Pancreas (tissue), 10 donors: ENCODE measurements at regions not wholly inside any gene's neighbourhood (a gene's known extent, or its start where the extent isn't known, plus 50 kb on each side); places are given as distances from the start of the nearest gene placed in this dataset.

Experiments
- ATAC-seq, 4 donors: fragments of 200-7000 bp; cut with Tn5 transposase; one replicate each; pipeline versions ENCODE4 v1.8.0 to v1.9.1; 2020; ENCODE audit warnings: mild to moderate bottlenecking in 4 of 4, moderate library complexity in 4 of 4
- DNase-seq, 6 donors: peaks; one replicate each; pipeline ENCODE4 v3.0.0-alpha.2; 2020
- FAIRE-seq: peaks from 2 replicates; lab custom pipeline; 2012; peaks lifted over from hg19 to GRCh38; lab: Jason Lieb, UNC
- H3K27ac ChIP-seq, 4 donors: fragments of 200-600 bp; sonication (generic); 1 replicate in 3 of 4; 2 replicates in 1 of 4; pipeline versions ENCODE4 v1.5.0 to v1.8.0; 2020
- H3K27me3 ChIP-seq, 4 donors: fragments of 200-600 bp; one replicate each; pipeline ENCODE4 v1.8.0; 2021
- H3K36me3 ChIP-seq, 3 donors: fragments of 200-600 bp; sonication (generic) in 1 of 3; one replicate each; pipeline versions ENCODE4 v1.5.0 to v1.8.0; 2020 to 2021
- H3K4me1 ChIP-seq, 3 donors: fragments of 200-600 bp; one replicate each; pipeline ENCODE4 v1.8.0; 2021
- H3K4me3 ChIP-seq, 4 donors: fragments of 200-600 bp; sonication (generic) in 2 of 4; one replicate each; pipeline versions ENCODE4 v1.5.0 to v1.8.0; 2020 to 2021
- H3K9me3 ChIP-seq, 4 donors: fragments of 200-600 bp; one replicate each; pipeline ENCODE4 v1.8.0; 2021
- WGBS, 2 donors: extraction: QIAGEN DNeasy Blood & Tissue Kit; methylation state at CpG; one replicate each; pipeline ENCODE4 v1.1.7; 2013; 5-methylcytosine and 5-hydroxymethylcytosine counted together
- intact Hi-C, 3 donors: fragments of 100-400 bp; cut with DNase I; formaldehyde crosslinking; loops; one replicate each; pipeline versions ENCODE4 v1.11.1 to v1.14.2; 2022
- TF ChIP-seq, protein P1 (sequence below), 4 donors: fragments of 200-600 bp; sonication (generic) in 3 of 4; IDR thresholded peaks; one replicate each; pipeline versions ENCODE4 v1.5.0 to v1.8.0; 2021; ENCODE audit warnings: antibody characterized with exemption in 4 of 4
- donor health status: healthy with polysubstance abuse.
- donor health status: DM: no; HTN: no; CAD: no; lungs with moderate emphysema.
- donor health status: DM: no; HTN: no; CAD: no.
- donor health status: control.
- donor health status: control.
- donor health status: Bipolar disorder and iron deficiency.
- donor health status: DM: yes; HTN: yes; CAD: no.
- donor health status: DM: no; HTN: no; CAD: no.
- donor health status: DM: no; HTN: no; CAD: no.
- donor health status: DM: yes; HTN: yes; CAD: no.

DNA sequence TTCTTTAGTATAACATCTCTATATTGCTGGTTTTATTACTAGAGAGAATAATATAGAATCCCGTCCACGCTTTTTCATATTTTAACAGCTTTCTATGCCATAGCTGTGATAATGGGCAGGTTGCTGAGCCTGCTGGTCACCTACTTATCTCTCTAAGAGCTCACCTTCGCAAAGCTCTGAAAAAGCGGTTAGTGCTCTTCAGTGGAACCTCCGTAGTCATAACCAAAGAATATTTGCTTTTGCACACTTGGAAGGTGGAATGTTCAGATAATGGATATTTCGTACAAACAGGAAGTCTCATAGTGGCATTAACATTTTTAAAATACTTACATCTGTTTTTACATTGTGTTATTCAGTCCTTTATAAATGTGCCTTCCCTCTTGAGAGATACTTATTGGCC lies 388.9 kb upstream of the ANO3 start:
- H3K9me3 ChIP-seq = no peaks in the 10 kb centered on the region
- H3K4me3 ChIP-seq = no peak overlapping the region
- no peaks in the 10 kb centered on the region for H3K4me1 ChIP-seq
- no peaks in the 10 kb centered on the region for H3K36me3 ChIP-seq
- no peak overlapping the region for H3K27ac ChIP-seq
- ATAC-seq (no peak), DNase-seq (no peak), FAIRE-seq (no peak)
- intact Hi-C loops = no loop called here
- H3K27me3 ChIP-seq = no peaks in the 10 kb centered on the region
- WGBS, 2 donors = 69 to 77% methylated on average over 6 of the region's 6 CpGs
- TF ChIP-seq, protein P1, sequence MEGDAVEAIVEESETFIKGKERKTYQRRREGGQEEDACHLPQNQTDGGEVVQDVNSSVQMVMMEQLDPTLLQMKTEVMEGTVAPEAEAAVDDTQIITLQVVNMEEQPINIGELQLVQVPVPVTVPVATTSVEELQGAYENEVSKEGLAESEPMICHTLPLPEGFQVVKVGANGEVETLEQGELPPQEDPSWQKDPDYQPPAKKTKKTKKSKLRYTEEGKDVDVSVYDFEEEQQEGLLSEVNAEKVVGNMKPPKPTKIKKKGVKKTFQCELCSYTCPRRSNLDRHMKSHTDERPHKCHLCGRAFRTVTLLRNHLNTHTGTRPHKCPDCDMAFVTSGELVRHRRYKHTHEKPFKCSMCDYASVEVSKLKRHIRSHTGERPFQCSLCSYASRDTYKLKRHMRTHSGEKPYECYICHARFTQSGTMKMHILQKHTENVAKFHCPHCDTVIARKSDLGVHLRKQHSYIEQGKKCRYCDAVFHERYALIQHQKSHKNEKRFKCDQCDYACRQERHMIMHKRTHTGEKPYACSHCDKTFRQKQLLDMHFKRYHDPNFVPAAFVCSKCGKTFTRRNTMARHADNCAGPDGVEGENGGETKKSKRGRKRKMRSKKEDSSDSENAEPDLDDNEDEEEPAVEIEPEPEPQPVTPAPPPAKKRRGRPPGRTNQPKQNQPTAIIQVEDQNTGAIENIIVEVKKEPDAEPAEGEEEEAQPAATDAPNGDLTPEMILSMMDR (IDR thresholded peaks at IDR 0.05) = no peak

DNA sequence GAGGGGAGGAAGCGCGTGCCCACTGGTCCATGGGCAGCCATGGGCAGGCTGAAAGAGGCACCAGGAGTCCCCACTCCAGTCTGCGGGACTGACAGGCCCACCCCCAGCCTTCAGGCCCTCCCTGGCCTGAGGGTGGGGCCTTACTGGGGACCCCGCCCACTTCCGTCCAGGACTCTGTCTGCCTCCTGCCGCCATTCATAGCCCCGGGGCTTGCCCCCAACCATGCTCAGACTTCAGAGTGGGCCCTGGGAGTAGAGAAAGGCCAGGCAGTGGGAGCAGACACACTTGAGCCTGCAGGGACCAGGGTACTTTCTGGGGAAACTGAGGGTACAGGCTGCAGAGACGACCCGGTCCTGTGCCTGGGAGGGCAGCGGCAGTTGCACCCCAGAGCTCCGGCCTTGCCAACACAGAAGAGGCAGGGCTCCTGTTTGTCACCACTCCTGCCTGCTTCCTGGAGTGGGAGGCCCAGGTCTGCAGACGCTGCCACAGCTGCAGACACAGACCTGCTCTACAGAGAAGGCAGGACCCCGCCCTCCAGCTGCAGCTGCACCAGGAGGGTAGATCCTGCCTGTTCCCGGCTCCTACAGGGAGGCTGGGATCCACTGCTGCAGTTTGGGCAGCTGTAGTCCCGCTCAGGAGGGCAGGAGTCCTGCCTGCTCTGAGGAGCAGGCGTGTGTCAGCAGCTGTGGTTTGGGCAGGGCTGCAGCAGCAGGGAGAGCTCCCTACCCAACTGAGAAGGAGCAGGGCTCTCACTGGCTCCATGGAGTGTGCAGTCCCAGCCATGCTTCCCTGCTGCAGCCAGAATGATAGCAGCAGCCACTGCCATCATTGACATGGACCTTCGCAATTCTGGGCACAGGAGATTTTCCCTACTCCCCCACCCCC lies 387.9 kb upstream of the ANO3 start:
- FAIRE-seq = no peak
- no peaks in the 10 kb centered on the region for H3K4me1 ChIP-seq
- H3K27ac ChIP-seq = no peak overlapping the region
- TF ChIP-seq, protein P1 (IDR thresholded peaks at IDR 0.05) = no peak
- intact Hi-C loops = no loop called here
- no peaks in the 10 kb centered on the region for H3K27me3 ChIP-seq
- H3K4me3 ChIP-seq = no peak overlapping the region
- H3K36me3 ChIP-seq = no peaks in the 10 kb centered on the region
- H3K9me3 ChIP-seq = no peaks in the 10 kb centered on the region
- peak in 2 of 6 donors; percentile 17 to 55 for DNase-seq
- WGBS, 2 donors = 80 to 83% methylated on average over 17 of the region's 17 CpGs
- no peak for ATAC-seq

DNA sequence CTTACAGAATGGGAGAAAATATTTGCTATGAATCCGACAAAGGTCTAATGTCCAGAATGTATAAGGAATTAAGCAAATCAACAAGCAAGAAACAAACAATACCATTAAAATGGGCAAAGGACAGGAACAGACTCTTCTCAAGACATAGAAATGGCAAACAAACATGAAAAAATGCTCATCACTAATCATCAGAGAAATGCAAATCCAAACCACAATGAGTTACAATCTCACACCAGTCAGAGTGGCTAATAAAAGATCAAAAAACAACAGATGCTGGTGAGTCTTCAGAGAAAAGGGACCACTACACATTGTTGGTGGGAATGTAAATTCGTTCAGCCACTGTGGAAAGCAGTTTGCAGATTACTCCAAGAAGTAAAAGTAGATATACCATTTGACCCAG lies 382.0 kb upstream of the ANO3 start:
- WGBS, 2 donors = 43 to 61% methylated on average over 2 of the region's 2 CpGs
- Histone ChIP-seq H3K9me3 (no peaks in the 10 kb centered on the region), H3K27ac (no peak overlapping the region), H3K27me3 (no peaks in the 10 kb centered on the region), H3K4me3 (no peak overlapping the region), H3K4me1 (no peaks in the 10 kb centered on the region), H3K36me3 (no peaks in the 10 kb centered on the region)
- TF ChIP-seq, protein P1 (IDR thresholded peaks at IDR 0.05) = no peak
- intact Hi-C loops = no loop called here
- no peak for DNase-seq
- no peak for FAIRE-seq
- ATAC-seq = no peak

DNA sequence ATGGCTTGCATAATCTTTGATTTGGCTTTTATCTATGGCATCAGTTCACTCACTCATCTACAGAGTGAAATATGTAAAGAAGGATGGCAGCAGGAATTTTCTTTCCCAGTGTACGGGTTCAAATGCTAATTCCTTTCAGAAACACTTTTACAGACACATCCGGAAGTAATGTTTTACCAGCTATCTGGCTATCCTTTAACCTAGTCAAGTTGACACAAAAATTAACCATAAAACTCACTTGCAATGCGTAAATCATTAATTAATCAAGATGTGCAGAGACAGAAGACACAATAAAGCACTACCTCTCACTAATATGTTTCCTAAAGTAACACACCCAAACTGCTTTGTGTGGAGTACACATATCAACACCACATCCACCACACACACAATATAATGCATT lies 378.9 kb upstream of the ANO3 start:
- ATAC-seq (no peak), DNase-seq (no peak), FAIRE-seq (no peak)
- no peak overlapping the region for H3K27ac ChIP-seq
- TF ChIP-seq, protein P1 (IDR thresholded peaks at IDR 0.05) = no peak
- WGBS, 2 donors = 24 to 27% methylated on average over 3 of the region's 3 CpGs
- no peak overlapping the region for H3K4me3 ChIP-seq
- no peaks in the 10 kb centered on the region for H3K36me3 ChIP-seq
- H3K27me3 ChIP-seq = no peaks in the 10 kb centered on the region
- intact Hi-C loops = no loop called here
- H3K9me3 ChIP-seq = no peaks in the 10 kb centered on the region
- no peaks in the 10 kb centered on the region for H3K4me1 ChIP-seq

DNA sequence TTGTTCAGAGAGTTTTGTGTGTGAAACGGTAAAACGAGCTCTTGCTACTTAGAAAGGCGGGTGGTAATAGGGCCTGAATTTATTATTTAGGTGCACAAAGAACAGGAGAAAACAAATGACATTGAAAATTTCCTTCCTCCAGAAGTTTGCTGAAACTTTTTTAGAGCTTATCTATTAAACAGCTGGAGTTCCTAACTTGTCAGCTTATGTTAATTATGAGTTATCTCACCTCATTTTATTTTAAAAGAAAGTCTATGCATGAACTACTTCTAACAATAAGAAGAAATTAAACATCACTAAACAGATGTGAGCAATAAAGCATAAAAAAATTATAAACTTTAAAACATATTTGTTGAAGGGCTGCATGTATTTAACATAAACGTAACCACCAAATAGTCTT lies 373.9 kb upstream of the ANO3 start:
- no peak overlapping the region for H3K27ac ChIP-seq
- TF ChIP-seq, protein P1 (IDR thresholded peaks at IDR 0.05) = no peak
- DNase-seq (no peak), ATAC-seq (no peak), FAIRE-seq (no peak)
- H3K9me3 ChIP-seq = no peaks in the 10 kb centered on the region
- intact Hi-C loops = no loop called here
- H3K27me3 ChIP-seq = no peaks in the 10 kb centered on the region
- H3K36me3 ChIP-seq = no peaks in the 10 kb centered on the region
- 32 to 40% methylated on average over 4 of the region's 4 CpGs for WGBS, 2 donors
- no peaks in the 10 kb centered on the region for H3K4me1 ChIP-seq
- no peak overlapping the region for H3K4me3 ChIP-seq
